ENCODE measurements at regions not wholly inside any gene's neighbourhood (a gene's known extent, or its start where the extent isn't known, plus 50 kb on each side); places are given as distances from the start of the nearest gene placed in this dataset.

DNA sequence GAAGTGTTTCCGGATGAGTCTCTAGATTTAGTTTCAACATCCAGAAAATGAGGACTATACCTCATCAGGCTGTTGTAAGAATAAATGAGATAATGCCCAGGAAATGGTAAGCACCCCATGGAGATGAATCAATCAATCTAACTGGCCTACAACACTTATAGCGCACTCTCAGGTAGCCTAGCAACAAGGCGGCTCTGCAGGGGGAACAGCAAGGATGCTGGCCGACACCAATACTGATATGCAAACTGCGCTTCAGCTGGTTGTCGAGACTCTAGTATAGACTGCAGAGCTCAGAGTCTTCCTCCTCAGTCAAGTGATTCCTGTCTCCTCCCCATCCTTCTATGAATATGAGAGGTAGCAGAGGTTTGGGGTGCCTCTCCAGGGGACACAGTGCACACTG lies 218.8 kb upstream of the WWC1 start:
- Histone ChIP-seq H3K36me3 (ENCODE audit: low read depth) (no peaks in the 10 kb centered on the region), H3K4me1 (ENCODE audit: insufficient read depth, poor library complexity, severe bottlenecking) (no peaks in the 10 kb centered on the region), H3K27me3 (ENCODE audit: insufficient read depth, poor library complexity, severe bottlenecking) (peaks cover 3% of the 10 kb centered on the region), H3K27ac (ENCODE audit: poor library complexity, severe bottlenecking) (no peak overlapping the region), H3K9me3 (ENCODE audit: severe bottlenecking) (no peaks in the 10 kb centered on the region), H3K4me3 (ENCODE audit: severe bottlenecking) (no peak overlapping the region)
- TF ChIP-seq, protein P1, sequence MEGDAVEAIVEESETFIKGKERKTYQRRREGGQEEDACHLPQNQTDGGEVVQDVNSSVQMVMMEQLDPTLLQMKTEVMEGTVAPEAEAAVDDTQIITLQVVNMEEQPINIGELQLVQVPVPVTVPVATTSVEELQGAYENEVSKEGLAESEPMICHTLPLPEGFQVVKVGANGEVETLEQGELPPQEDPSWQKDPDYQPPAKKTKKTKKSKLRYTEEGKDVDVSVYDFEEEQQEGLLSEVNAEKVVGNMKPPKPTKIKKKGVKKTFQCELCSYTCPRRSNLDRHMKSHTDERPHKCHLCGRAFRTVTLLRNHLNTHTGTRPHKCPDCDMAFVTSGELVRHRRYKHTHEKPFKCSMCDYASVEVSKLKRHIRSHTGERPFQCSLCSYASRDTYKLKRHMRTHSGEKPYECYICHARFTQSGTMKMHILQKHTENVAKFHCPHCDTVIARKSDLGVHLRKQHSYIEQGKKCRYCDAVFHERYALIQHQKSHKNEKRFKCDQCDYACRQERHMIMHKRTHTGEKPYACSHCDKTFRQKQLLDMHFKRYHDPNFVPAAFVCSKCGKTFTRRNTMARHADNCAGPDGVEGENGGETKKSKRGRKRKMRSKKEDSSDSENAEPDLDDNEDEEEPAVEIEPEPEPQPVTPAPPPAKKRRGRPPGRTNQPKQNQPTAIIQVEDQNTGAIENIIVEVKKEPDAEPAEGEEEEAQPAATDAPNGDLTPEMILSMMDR (IDR thresholded peaks at IDR 0.05; ENCODE audit: poor library complexity, severe bottlenecking): no peak
- no peak for ATAC-seq (ENCODE audit: low read depth)
- DNase-seq (ENCODE audit: low spot score): no peak

DNA sequence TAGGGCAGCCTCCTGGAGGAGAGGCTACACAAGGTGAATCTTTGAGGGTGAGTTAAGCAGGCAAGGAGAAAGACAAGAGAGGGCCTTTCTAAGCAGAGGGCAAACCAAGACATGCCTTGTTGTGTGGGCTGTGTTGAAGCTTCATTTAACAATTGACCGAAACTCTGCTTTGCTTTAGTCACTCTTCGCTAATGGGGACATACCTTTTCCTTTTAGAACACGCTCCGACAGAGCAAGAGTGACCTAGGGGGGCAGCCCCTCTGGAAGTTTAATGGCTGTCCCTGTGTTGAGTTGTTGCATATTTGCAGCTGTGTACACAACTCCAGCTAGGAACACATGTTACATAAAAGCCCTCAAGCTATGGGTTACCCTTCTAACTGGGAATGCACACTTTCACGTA lies 218.1 kb upstream of the WWC1 start:
- Histone ChIP-seq H3K27ac (ENCODE audit: poor library complexity, severe bottlenecking) (no peak overlapping the region), H3K9me3 (ENCODE audit: severe bottlenecking) (no peaks in the 10 kb centered on the region), H3K4me1 (ENCODE audit: insufficient read depth, poor library complexity, severe bottlenecking) (no peaks in the 10 kb centered on the region), H3K36me3 (ENCODE audit: low read depth) (no peaks in the 10 kb centered on the region), H3K4me3 (ENCODE audit: severe bottlenecking) (no peak overlapping the region), H3K27me3 (ENCODE audit: insufficient read depth, poor library complexity, severe bottlenecking) (peaks cover 3% of the 10 kb centered on the region)
- DNase-seq (ENCODE audit: low spot score): no peak
- 0 out of 3 replicates have a peak, but pooled peaks have one; percentile 15 for ATAC-seq (ENCODE audit: low read depth)
- TF ChIP-seq, protein P1 (IDR thresholded peaks at IDR 0.05; ENCODE audit: poor library complexity, severe bottlenecking): no peak

DNA sequence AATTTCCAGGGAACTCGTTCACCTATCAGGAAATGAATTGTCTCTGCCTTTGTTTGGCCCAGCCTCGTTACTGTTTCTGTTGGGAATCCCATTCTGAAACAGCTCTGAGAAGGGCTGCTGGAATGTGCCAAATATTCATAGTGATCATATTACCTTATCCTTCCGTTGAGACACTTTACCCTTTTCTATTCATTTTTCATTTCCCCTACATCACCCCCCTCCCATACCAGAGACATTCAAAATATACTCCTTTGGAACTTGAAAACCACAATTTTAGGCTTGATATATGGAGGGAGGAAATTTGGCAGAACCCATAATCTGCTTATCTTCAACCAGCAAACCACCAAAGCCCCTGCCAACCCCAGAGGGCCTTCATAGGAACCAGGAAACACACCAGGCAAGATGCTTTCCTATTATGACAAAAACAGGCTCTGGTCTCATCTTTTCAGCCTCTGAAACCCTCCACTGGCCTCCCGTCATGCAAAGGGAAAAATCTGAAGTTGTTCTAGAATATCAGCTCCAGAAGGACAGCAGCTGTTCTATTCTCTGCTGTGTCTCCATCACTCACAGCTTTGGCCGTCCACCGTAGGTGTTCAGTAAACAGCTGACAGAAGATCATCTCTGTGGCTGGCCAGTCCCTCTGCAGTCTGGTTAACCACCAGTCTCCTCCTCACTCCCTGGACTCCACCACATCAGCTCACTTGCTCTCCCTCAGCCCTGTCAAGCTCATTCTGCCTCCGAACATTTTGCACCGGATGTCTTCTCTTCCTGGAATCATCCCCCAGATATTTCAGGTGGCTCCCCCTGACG lies 217.2 kb upstream of the WWC1 start:
- no peak overlapping the region for H3K27ac ChIP-seq (ENCODE audit: poor library complexity, severe bottlenecking)
- TF ChIP-seq, protein P1 (IDR thresholded peaks at IDR 0.05; ENCODE audit: poor library complexity, severe bottlenecking): no peak
- ATAC-seq (ENCODE audit: low read depth): peak; percentile 66
- no peaks in the 10 kb centered on the region for H3K36me3 ChIP-seq (ENCODE audit: low read depth)
- H3K27me3 ChIP-seq (ENCODE audit: insufficient read depth, poor library complexity, severe bottlenecking): peaks cover 3% of the 10 kb centered on the region
- DNase-seq (ENCODE audit: low spot score): no peak
- no peaks in the 10 kb centered on the region for H3K4me1 ChIP-seq (ENCODE audit: insufficient read depth, poor library complexity, severe bottlenecking)
- no peak overlapping the region for H3K4me3 ChIP-seq (ENCODE audit: severe bottlenecking)
- H3K9me3 ChIP-seq (ENCODE audit: severe bottlenecking): peaks cover 2% of the 10 kb centered on the region

DNA sequence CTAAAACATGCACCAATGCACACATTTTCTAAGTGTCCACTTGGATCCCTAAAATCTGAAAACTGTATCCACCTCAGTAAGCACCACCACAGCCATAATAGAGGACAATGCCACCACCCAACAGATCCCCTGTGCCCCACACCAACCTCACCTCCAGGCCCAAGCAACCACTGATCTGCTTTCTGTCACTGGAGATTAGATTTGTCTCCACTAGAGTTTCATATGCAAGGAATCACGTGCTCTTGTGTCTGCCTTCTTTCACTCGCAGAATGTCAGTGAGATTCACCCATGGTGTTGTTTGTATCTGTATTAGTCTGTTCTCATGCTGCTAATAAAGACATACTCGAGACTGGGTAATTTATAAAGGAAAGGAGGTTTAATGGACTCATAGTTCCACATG lies 216.1 kb upstream of the WWC1 start:
- Histone ChIP-seq H3K4me1 (ENCODE audit: insufficient read depth, poor library complexity, severe bottlenecking) (no peaks in the 10 kb centered on the region), H3K9me3 (ENCODE audit: severe bottlenecking) (peaks cover 2% of the 10 kb centered on the region), H3K27me3 (ENCODE audit: insufficient read depth, poor library complexity, severe bottlenecking) (peaks cover 3% of the 10 kb centered on the region), H3K36me3 (ENCODE audit: low read depth) (no peaks in the 10 kb centered on the region), H3K27ac (ENCODE audit: poor library complexity, severe bottlenecking) (no peak overlapping the region), H3K4me3 (ENCODE audit: severe bottlenecking) (no peak overlapping the region)
- no peak for ATAC-seq (ENCODE audit: low read depth)
- TF ChIP-seq, protein P1 (IDR thresholded peaks at IDR 0.05; ENCODE audit: poor library complexity, severe bottlenecking): no peak
- no peak for DNase-seq (ENCODE audit: low spot score)

DNA sequence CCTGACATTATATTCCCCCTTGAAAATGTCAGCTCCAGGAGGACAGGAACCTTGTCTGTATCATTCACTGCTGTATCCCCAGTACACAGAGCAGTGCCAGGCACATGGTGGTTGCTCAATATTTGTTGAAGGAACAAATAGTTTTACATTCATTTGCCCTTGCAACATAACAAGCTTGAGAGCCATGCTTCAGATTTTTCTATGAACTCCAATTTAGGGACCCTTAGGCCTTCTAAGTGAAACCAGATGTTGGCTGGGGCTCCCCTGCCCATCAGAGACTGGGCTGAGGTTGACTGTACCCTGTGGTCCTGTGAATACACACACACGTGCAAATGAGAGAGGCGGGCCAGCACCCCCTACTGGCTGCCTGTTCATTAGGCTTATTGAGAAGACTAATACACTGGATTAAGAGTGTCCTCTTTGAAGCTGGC lies 214.9 kb upstream of the WWC1 start:
- DNase-seq (ENCODE audit: low spot score) (no peak), ATAC-seq (ENCODE audit: low read depth) (no peak)
- Histone ChIP-seq H3K4me1 (ENCODE audit: insufficient read depth, poor library complexity, severe bottlenecking) (no peaks in the 10 kb centered on the region), H3K27me3 (ENCODE audit: insufficient read depth, poor library complexity, severe bottlenecking) (no peaks in the 10 kb centered on the region), H3K9me3 (ENCODE audit: severe bottlenecking) (peaks cover 2% of the 10 kb centered on the region), H3K27ac (ENCODE audit: poor library complexity, severe bottlenecking) (no peak overlapping the region), H3K36me3 (ENCODE audit: low read depth) (no peaks in the 10 kb centered on the region), H3K4me3 (ENCODE audit: severe bottlenecking) (no peak overlapping the region)
- TF ChIP-seq, protein P1 (IDR thresholded peaks at IDR 0.05; ENCODE audit: poor library complexity, severe bottlenecking): peak; percentile 28
